GM19455 (cell line): ENCODE measurements at regions not wholly inside any gene's neighbourhood (a gene's known extent, or its start where the extent isn't known, plus 50 kb on each side); places are given as distances from the start of the nearest gene placed in this dataset.

Experiments
- ATAC-seq: cut with Tn5 transposase; IDR thresholded peaks from one replicate; pipeline ENCODE4 v1.9.1; 2021; ENCODE audit not compliant: unreplicated experiment

- no peak for ATAC-seq
Observed at GRCh38 chr9:79798450-79798849, 226.7 kb downstream of the TLE4 start.

- no peak for ATAC-seq
Observed at GRCh38 chr9:79796411-79796810, 224.6 kb downstream of the TLE4 start.

GRCh38 chr9:79788662-79789061, 216.9 kb downstream of the TLE4 start:
- no peak for ATAC-seq

GRCh38 chr9:79781263-79781662, 209.5 kb downstream of the TLE4 start:
- no peak for ATAC-seq

GRCh38 chr9:79780559-79780958, 208.8 kb downstream of the TLE4 start:
- no peak for ATAC-seq

- ATAC-seq = no peak
Observed at GRCh38 chr9:79779901-79780300, 208.1 kb downstream of the TLE4 start.

GRCh38 chr9:79778581-79778980, 206.8 kb downstream of the TLE4 start:
- ATAC-seq = no peak

- no peak for ATAC-seq
Observed at GRCh38 chr9:79776581-79776980, 204.8 kb downstream of the TLE4 start.
